Liver (tissue), 8 donors: ENCODE measurements at regions not wholly inside any gene's neighbourhood (a gene's known extent, or its start where the extent isn't known, plus 50 kb on each side); places are given as distances from the start of the nearest gene placed in this dataset.

Experiments used
- DNase-seq: peaks from one replicate; pipeline ENCODE4 v3.0.0-alpha.2; 2017; ENCODE audit warnings: low spot score
- H3K27ac ChIP-seq, 2 donors: one replicate each; pipeline ENCODE4 v1.7.0; 2013; ENCODE audit warnings: inconsistent platforms in 2 of 2, low read length in 2 of 2, control low read depth in 1 of 2, low read depth in 1 of 2, mild to moderate bottlenecking in 1 of 2
- H3K27me3 ChIP-seq, 4 donors: one replicate each; pipeline versions ENCODE4 v1.6.1 to v1.7.0; 2013; ENCODE audit warnings: low read length in 3 of 4, inconsistent platforms in 1 of 4, mild to moderate bottlenecking in 1 of 4, moderate library complexity in 1 of 4; ENCODE audit not compliant: control insufficient read depth in 4 of 4, insufficient read depth in 4 of 4
- H3K36me3 ChIP-seq, 4 donors: one replicate each; pipeline versions ENCODE4 v1.6.1 to v1.7.0; 2013; ENCODE audit warnings: low read length in 3 of 4, mild to moderate bottlenecking in 3 of 4, low read depth in 1 of 4, moderate library complexity in 1 of 4; ENCODE audit not compliant: control insufficient read depth in 4 of 4, insufficient read depth in 3 of 4
- H3K4me1 ChIP-seq, 4 donors: one replicate each; pipeline versions ENCODE4 v1.6.1 to v1.7.0; 2013; ENCODE audit warnings: low read length in 3 of 4, mild to moderate bottlenecking in 3 of 4, moderate library complexity in 1 of 4; ENCODE audit not compliant: control insufficient read depth in 4 of 4, insufficient read depth in 4 of 4
- H3K4me3 ChIP-seq, 3 donors: one replicate each; pipeline versions ENCODE4 v1.6.1 to v1.7.0; 2013; ENCODE audit warnings: low read length in 3 of 3, control low read depth in 1 of 3, low read depth in 1 of 3, mild to moderate bottlenecking in 1 of 3
- H3K9ac ChIP-seq, 2 donors: one replicate each; pipeline ENCODE4 v1.7.0; 2013; ENCODE audit warnings: low read length in 2 of 2, mild to moderate bottlenecking in 2 of 2, moderate library complexity in 2 of 2, control low read depth in 1 of 2, low read depth in 1 of 2
- H3K9me3 ChIP-seq, 4 donors: one replicate each; pipeline versions ENCODE4 v1.6.1 to v1.7.0; 2013; ENCODE audit warnings: low read length in 3 of 4; ENCODE audit not compliant: control insufficient read depth in 4 of 4
- EGR1 ChIP-seq, 2 donors: IDR thresholded peaks; 2 replicates each; pipeline ENCODE4 v1.6.1; 2016 to 2018; ENCODE audit warnings: antibody characterized with exemption in 2 of 2, low read depth in 2 of 2
- FOXA1 ChIP-seq: IDR thresholded peaks from 2 replicates; pipeline ENCODE4 v1.6.1; 2016; ENCODE audit warnings: antibody characterized with exemption
- FOXA2 ChIP-seq: IDR thresholded peaks from 2 replicates; pipeline ENCODE4 v1.6.1; 2016; ENCODE audit warnings: antibody characterized with exemption
- HNF4A ChIP-seq, 2 donors: conservative IDR thresholded peaks; 2 replicates each; pipeline ENCODE4 v1.6.1; 2016; ENCODE audit warnings: antibody characterized with exemption in 2 of 2, mild to moderate bottlenecking in 2 of 2
- HNF4G ChIP-seq: IDR thresholded peaks from 2 replicates; pipeline ENCODE4 v1.6.1; 2016; ENCODE audit warnings: antibody characterized with exemption
- NR2F2 ChIP-seq: IDR thresholded peaks from 2 replicates; pipeline ENCODE4 v1.6.1; 2016; ENCODE audit warnings: antibody characterized with exemption
- RXRA ChIP-seq, 2 donors: IDR thresholded peaks; 2 replicates each; pipeline ENCODE4 v1.6.1; 2017 to 2018; ENCODE audit warnings: antibody characterized with exemption in 2 of 2, mild to moderate bottlenecking in 1 of 2
- SP1 ChIP-seq: IDR thresholded peaks from 2 replicates; pipeline ENCODE4 v1.6.1; 2018; ENCODE audit warnings: antibody characterized with exemption, mild to moderate bottlenecking
- TAF1 ChIP-seq: conservative IDR thresholded peaks from 2 replicates; pipeline ENCODE4 v1.6.1; 2016; ENCODE audit warnings: antibody characterized with exemption, mild to moderate bottlenecking
- WGBS: extraction: QIAGEN DNeasy Blood & Tissue Kit; methylation state at CpG from one replicate; pipeline ENCODE4 v1.1.7; 2013; 5-methylcytosine and 5-hydroxymethylcytosine counted together
- TF ChIP-seq, protein P1 (sequence below): IDR thresholded peaks from 2 replicates; pipeline ENCODE4 v1.6.1; 2016; ENCODE audit warnings: antibody characterized with exemption
- TF ChIP-seq, protein P2 (sequence below): IDR thresholded peaks from 2 replicates; pipeline ENCODE4 v1.6.1; 2016; ENCODE audit warnings: antibody characterized with exemption
- TF ChIP-seq, protein P3 (sequence below): fragments of 150-350 bp; IDR thresholded peaks from 2 replicates; pipeline ENCODE4 v1.5.1; 2017; ENCODE audit warnings: improper control_type of control experiment, low read depth, low read length; ENCODE audit not compliant: missing input control
- donor health status: healthy.
- donor health status: healthy.
- donor health status: healthy.
- donor health status: healthy.
- donor health status: healthy.

DNA sequence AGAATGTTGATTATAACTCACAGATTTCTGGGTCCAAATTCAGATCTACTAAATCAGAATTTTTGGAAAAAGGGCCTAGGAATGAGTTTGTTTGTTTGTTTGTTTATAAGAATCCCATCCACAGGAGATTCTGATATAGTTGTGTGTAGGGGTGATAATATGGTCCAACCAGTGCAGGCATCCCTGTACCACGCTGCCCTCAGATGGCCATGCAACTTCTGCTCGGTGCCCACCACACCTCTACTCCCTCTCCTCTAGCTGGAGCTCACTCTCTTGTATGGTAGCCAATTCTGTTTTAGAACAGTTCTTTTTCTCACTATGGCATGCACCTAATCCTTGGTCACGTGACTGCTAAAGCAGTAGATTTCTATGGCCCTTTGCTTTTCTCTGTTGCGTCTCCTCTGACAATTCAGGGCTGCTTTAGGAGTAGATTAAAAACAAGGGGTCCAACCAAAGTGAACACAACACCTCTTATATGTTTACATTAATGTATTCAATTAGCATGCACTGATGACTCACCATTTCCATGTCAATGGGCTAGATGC lies 103.3 kb upstream of the KCNA4 start:
- H3K4me1 ChIP-seq: no peaks in the 10 kb centered on the region
- TF ChIP-seq HNF4A (conservative IDR thresholded peaks at IDR 0.05): no peak
- TF ChIP-seq, protein P1, sequence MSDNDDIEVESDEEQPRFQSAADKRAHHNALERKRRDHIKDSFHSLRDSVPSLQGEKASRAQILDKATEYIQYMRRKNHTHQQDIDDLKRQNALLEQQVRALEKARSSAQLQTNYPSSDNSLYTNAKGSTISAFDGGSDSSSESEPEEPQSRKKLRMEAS: no peak
- TF ChIP-seq, protein P2, sequence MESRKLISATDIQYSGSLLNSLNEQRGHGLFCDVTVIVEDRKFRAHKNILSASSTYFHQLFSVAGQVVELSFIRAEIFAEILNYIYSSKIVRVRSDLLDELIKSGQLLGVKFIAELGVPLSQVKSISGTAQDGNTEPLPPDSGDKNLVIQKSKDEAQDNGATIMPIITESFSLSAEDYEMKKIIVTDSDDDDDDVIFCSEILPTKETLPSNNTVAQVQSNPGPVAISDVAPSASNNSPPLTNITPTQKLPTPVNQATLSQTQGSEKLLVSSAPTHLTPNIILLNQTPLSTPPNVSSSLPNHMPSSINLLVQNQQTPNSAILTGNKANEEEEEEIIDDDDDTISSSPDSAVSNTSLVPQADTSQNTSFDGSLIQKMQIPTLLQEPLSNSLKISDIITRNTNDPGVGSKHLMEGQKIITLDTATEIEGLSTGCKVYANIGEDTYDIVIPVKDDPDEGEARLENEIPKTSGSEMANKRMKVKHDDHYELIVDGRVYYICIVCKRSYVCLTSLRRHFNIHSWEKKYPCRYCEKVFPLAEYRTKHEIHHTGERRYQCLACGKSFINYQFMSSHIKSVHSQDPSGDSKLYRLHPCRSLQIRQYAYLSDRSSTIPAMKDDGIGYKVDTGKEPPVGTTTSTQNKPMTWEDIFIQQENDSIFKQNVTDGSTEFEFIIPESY: no peak
- TF ChIP-seq, protein P3, sequence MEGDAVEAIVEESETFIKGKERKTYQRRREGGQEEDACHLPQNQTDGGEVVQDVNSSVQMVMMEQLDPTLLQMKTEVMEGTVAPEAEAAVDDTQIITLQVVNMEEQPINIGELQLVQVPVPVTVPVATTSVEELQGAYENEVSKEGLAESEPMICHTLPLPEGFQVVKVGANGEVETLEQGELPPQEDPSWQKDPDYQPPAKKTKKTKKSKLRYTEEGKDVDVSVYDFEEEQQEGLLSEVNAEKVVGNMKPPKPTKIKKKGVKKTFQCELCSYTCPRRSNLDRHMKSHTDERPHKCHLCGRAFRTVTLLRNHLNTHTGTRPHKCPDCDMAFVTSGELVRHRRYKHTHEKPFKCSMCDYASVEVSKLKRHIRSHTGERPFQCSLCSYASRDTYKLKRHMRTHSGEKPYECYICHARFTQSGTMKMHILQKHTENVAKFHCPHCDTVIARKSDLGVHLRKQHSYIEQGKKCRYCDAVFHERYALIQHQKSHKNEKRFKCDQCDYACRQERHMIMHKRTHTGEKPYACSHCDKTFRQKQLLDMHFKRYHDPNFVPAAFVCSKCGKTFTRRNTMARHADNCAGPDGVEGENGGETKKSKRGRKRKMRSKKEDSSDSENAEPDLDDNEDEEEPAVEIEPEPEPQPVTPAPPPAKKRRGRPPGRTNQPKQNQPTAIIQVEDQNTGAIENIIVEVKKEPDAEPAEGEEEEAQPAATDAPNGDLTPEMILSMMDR: no peak
- 82% methylated on average over 4 of the region's 4 CpGs for WGBS
- no peak for DNase-seq
- no peak overlapping the region for H3K9ac ChIP-seq
- H3K9me3 ChIP-seq: no peaks in the 10 kb centered on the region
- no peak overlapping the region for H3K4me3 ChIP-seq
- no peaks in the 10 kb centered on the region for H3K36me3 ChIP-seq
- no peak overlapping the region for H3K27ac ChIP-seq
- H3K27me3 ChIP-seq: no peaks in the 10 kb centered on the region

DNA sequence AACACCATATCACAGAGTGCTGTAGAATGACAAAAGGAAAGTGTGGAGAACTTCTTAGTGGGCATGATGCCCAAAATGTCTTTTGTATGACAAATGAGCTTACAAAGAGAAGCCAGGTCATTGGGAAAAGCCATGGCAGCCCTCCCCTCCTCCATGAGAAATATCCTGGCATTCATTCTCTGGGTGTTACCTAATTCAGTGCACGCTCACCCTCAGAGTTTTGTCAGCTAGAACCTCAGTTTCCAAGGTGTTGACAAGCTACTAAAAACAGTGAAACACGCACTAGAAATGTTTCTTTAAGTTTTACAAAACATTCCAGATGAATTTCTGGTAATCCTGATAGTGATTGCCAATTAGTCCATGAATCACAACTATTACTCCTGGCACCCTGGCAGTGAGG lies 105.4 kb upstream of the FSHB start:
- no peak for DNase-seq

More for the DNA sequence above, 105.4 kb upstream of the FSHB start:
- TF ChIP-seq EGR1 (IDR thresholded peaks at IDR 0.05; ENCODE audit: low read depth in 2 of 2) (no peak), NR2F2 (no peak), TAF1 (no peak), HNF4A (conservative IDR thresholded peaks at IDR 0.05) (no peak), SP1 (no peak), RXRA (IDR thresholded peaks at IDR 0.05) (no peak), FOXA1 (no peak), FOXA2 (no peak), HNF4G (no peak)
- TF ChIP-seq, protein P3: no peak
- TF ChIP-seq, protein P2: no peak
- no peaks in the 10 kb centered on the region for H3K36me3 ChIP-seq
- no peak overlapping the region for H3K27ac ChIP-seq
- H3K4me1 ChIP-seq: no peaks in the 10 kb centered on the region
- WGBS: 79% methylated on average over 2 of the region's 2 CpGs
- H3K27me3 ChIP-seq: no peaks in the 10 kb centered on the region
- no peaks in the 10 kb centered on the region for H3K9me3 ChIP-seq
- no peak overlapping the region for H3K4me3 ChIP-seq
- H3K9ac ChIP-seq: no peak overlapping the region
